ENCODE measurements at regions not wholly inside any gene's neighbourhood (a gene's known extent, or its start where the extent isn't known, plus 50 kb on each side); places are given as distances from the start of the nearest gene placed in this dataset.

DNA sequence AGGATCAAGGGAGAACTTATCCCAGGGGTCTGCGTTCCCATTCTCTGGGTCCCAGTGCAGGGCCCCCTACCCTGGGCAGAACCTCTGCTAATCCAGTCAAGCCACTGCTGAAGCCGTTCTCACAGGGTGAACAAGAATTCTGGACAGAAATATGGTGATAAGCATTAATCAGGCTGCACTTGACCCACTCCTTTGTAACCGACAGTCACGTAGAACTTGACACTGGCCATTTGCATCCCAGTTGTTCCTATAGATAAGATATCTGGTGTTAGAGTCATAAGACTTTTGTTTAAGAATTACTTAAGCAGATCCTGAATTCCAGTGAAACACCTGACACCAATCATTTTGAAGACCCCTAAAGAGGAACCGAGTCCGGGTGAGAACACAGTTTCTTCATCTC, 107.5 kb upstream of the THY1 start:
- Mint-ChIP-seq H3K4me3 (ENCODE audit: low read depth) (no peak overlapping the region), H3K27me3 (peaks cover 48% of the 10 kb centered on the region), H3K9me3 (ENCODE audit: low read depth) (no peaks in the 10 kb centered on the region), H3K36me3 (ENCODE audit: insufficient read depth) (no peaks in the 10 kb centered on the region), H3K27ac (no peak overlapping the region), H3K4me1 (ENCODE audit: low read depth) (peaks cover 9% of the 10 kb centered on the region)
- TF ChIP-seq, protein P1, sequence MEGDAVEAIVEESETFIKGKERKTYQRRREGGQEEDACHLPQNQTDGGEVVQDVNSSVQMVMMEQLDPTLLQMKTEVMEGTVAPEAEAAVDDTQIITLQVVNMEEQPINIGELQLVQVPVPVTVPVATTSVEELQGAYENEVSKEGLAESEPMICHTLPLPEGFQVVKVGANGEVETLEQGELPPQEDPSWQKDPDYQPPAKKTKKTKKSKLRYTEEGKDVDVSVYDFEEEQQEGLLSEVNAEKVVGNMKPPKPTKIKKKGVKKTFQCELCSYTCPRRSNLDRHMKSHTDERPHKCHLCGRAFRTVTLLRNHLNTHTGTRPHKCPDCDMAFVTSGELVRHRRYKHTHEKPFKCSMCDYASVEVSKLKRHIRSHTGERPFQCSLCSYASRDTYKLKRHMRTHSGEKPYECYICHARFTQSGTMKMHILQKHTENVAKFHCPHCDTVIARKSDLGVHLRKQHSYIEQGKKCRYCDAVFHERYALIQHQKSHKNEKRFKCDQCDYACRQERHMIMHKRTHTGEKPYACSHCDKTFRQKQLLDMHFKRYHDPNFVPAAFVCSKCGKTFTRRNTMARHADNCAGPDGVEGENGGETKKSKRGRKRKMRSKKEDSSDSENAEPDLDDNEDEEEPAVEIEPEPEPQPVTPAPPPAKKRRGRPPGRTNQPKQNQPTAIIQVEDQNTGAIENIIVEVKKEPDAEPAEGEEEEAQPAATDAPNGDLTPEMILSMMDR (IDR thresholded peaks at IDR 0.05; ENCODE audit: unreplicated experiment): no peak
- no peak for DNase-seq (ENCODE audit: low spot score, unreplicated experiment)

- H3K27ac Mint-ChIP-seq: no peak overlapping the region
- H3K9me3 Mint-ChIP-seq (ENCODE audit: low read depth): no peaks in the 10 kb centered on the region
- DNase-seq (ENCODE audit: low spot score, unreplicated experiment): no peak
- no peak overlapping the region for H3K4me3 Mint-ChIP-seq (ENCODE audit: low read depth)
- TF ChIP-seq, protein P1 (IDR thresholded peaks at IDR 0.05; ENCODE audit: unreplicated experiment): no peak
- no peaks in the 10 kb centered on the region for H3K36me3 Mint-ChIP-seq (ENCODE audit: insufficient read depth)
- peaks cover 49% of the 10 kb centered on the region for H3K27me3 Mint-ChIP-seq
- H3K4me1 Mint-ChIP-seq (ENCODE audit: low read depth): peaks cover 9% of the 10 kb centered on the region
Observed at GRCh38 chr11:119529936-119530335, 107.0 kb upstream of the THY1 start.

- H3K36me3 Mint-ChIP-seq (ENCODE audit: insufficient read depth): no peaks in the 10 kb centered on the region
- no peak overlapping the region for H3K4me3 Mint-ChIP-seq (ENCODE audit: low read depth)
- no peaks in the 10 kb centered on the region for H3K9me3 Mint-ChIP-seq (ENCODE audit: low read depth)
- no peak for DNase-seq (ENCODE audit: low spot score, unreplicated experiment)
- H3K27ac Mint-ChIP-seq: no peak overlapping the region
- H3K4me1 Mint-ChIP-seq (ENCODE audit: low read depth): peaks cover 9% of the 10 kb centered on the region
- TF ChIP-seq, protein P1 (IDR thresholded peaks at IDR 0.05; ENCODE audit: unreplicated experiment): no peak
- H3K27me3 Mint-ChIP-seq: peaks cover 52% of the 10 kb centered on the region
Observed at GRCh38 chr11:119529063-119529845, 106.3 kb upstream of the THY1 start.

DNA sequence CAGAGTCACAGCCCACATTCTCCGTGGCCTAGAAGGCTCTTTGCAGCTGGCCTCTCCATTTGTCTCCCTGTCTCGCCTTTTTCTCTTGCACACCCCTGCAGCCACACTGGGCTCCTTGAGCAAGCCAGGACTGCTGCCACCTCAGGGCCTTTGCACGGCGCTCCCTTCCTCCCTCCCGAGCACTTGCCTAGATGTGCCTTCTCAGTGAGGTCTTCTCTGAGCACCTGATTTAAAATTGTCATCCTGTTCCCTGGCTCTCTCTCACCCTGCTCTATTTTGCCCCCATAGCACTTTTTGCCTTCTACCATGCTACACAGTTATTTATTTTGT, 102.9 kb upstream of the THY1 start:
- no peak for DNase-seq (ENCODE audit: low spot score, unreplicated experiment)
- Mint-ChIP-seq H3K4me1 (ENCODE audit: low read depth) (peaks cover 8% of the 10 kb centered on the region), H3K27me3 (peaks cover 43% of the 10 kb centered on the region), H3K9me3 (ENCODE audit: low read depth) (no peaks in the 10 kb centered on the region), H3K27ac (no peak overlapping the region), H3K4me3 (ENCODE audit: low read depth) (no peak overlapping the region), H3K36me3 (ENCODE audit: insufficient read depth) (no peaks in the 10 kb centered on the region)
- TF ChIP-seq, protein P1 (IDR thresholded peaks at IDR 0.05; ENCODE audit: unreplicated experiment): no peak

DNA sequence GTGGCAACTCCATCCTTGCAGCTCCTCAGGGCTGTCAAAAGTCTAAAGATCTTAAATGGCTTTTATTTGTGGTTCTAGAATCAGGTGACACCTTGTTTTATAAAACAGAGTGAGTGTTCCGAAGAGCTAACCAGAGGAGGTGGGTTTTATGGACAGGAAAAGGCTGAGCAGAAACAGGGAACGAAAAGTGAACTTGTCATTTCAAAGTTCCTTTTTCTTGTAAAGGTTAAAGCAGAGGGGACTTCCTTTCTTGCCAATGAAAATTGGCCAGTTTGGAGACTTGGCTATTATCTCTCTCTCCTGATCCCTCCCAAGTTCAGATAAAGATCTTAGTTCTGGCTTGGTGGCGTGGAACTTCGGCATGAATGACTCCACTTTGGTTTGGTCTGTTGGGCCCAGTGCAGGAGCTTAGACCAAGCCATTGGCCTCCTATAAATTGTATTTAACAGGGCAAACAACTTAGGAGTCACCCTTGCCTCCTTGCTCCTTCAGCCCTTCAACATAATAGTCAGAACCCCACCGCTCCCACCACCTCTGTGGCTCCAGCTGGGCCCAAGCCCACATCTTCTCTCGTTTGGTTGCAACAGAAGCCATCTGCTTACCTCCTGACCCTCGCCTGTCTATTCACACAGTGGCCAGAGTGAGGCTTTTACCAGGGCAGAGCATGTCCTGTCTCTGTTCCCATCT, 102.4 kb upstream of the THY1 start:
- Mint-ChIP-seq H3K4me1 (ENCODE audit: low read depth) (peaks cover 3% of the 10 kb centered on the region), H3K4me3 (ENCODE audit: low read depth) (no peak overlapping the region), H3K9me3 (ENCODE audit: low read depth) (no peaks in the 10 kb centered on the region), H3K27me3 (peaks cover 41% of the 10 kb centered on the region), H3K27ac (no peak overlapping the region), H3K36me3 (ENCODE audit: insufficient read depth) (no peaks in the 10 kb centered on the region)
- DNase-seq (ENCODE audit: low spot score, unreplicated experiment): no peak
- TF ChIP-seq, protein P1 (IDR thresholded peaks at IDR 0.05; ENCODE audit: unreplicated experiment): no peak

All from progenitor cell of endocrine pancreas (in vitro differentiated cells).